ENCODE measurements at regions not wholly inside any gene's neighbourhood (a gene's known extent, or its start where the extent isn't known, plus 50 kb on each side); places are given as distances from the start of the nearest gene placed in this dataset.

- Histone ChIP-seq H3K4me3 (ENCODE audit: low read depth, low read length) (no peak overlapping the region), H3K27me3 (ENCODE audit: control insufficient read depth, insufficient read depth, low read length) (no peaks in the 10 kb centered on the region), H3K36me3 (ENCODE audit: control insufficient read depth, insufficient read depth, low read length) (no peaks in the 10 kb centered on the region)
- TF ChIP-seq CTCF (IDR thresholded peaks at IDR 0.05; ENCODE audit: insufficient read depth, low read depth, low read length): no peak
- DNase-seq (ENCODE audit: low read depth): no peak
- ChIA-PET POLR2A (no interaction called here), CTCF (interaction anchor here (0.8 kb wide), 1 partner anchor 490 kb away, joined by 3 read pairs; no protein-coding TSS in a partner anchor)
Measured at GRCh38 chr6:134436950-134437349, 119.0 kb upstream of the SGK1 start.

- DNase-seq (ENCODE audit: low read depth): peak; percentile 94
- ChIA-PET CTCF (interaction anchor here (0.8 to 1.5 kb wide), 3 partner anchors 10 to 490 kb away, joined by 3 to 4 read pairs (median 3); no protein-coding TSS in a partner anchor), POLR2A (no interaction called here)
- Histone ChIP-seq H3K27me3 (ENCODE audit: control insufficient read depth, insufficient read depth, low read length) (no peaks in the 10 kb centered on the region), H3K4me3 (ENCODE audit: low read depth, low read length) (no peak overlapping the region), H3K36me3 (ENCODE audit: control insufficient read depth, insufficient read depth, low read length) (no peaks in the 10 kb centered on the region)
- no peak for TF ChIP-seq CTCF (IDR thresholded peaks at IDR 0.05; ENCODE audit: insufficient read depth, low read depth, low read length)
Measured at GRCh38 chr6:134436281-134436815, 118.4 kb upstream of the SGK1 start.

- CTCF ChIA-PET: interaction anchor here (0.8 to 1.5 kb wide), 2 partner anchors 10 to 205 kb away, joined by 3 to 4 read pairs; no protein-coding TSS in a partner anchor
- no peak for DNase-seq (ENCODE audit: low read depth)
- no peak overlapping the region for H3K4me3 ChIP-seq (ENCODE audit: low read depth, low read length)
- POLR2A ChIA-PET: no interaction called here
- H3K27me3 ChIP-seq (ENCODE audit: control insufficient read depth, insufficient read depth, low read length): no peaks in the 10 kb centered on the region
- no peaks in the 10 kb centered on the region for H3K36me3 ChIP-seq (ENCODE audit: control insufficient read depth, insufficient read depth, low read length)
- TF ChIP-seq CTCF (IDR thresholded peaks at IDR 0.05; ENCODE audit: insufficient read depth, low read depth, low read length): no peak
Measured at GRCh38 chr6:134435814-134436280, 117.9 kb upstream of the SGK1 start.

GRCh38 chr6:134434019-134434942 is 116.4 kb upstream of the SGK1 start:
- POLR2A ChIA-PET: no interaction called here
- CTCF ChIA-PET: no interaction called here
- H3K4me3 ChIP-seq (ENCODE audit: low read depth, low read length): no peak overlapping the region
- H3K36me3 ChIP-seq (ENCODE audit: control insufficient read depth, insufficient read depth, low read length): no peaks in the 10 kb centered on the region
- no peak for DNase-seq (ENCODE audit: low read depth)
- no peak for TF ChIP-seq CTCF (IDR thresholded peaks at IDR 0.05; ENCODE audit: insufficient read depth, low read depth, low read length)
- no peaks in the 10 kb centered on the region for H3K27me3 ChIP-seq (ENCODE audit: control insufficient read depth, insufficient read depth, low read length)

- Histone ChIP-seq H3K4me3 (ENCODE audit: low read depth, low read length) (no peak overlapping the region), H3K36me3 (ENCODE audit: control insufficient read depth, insufficient read depth, low read length) (no peaks in the 10 kb centered on the region), H3K27me3 (ENCODE audit: control insufficient read depth, insufficient read depth, low read length) (no peaks in the 10 kb centered on the region)
- ChIA-PET POLR2A (no interaction called here), CTCF (interaction anchor here (0.7 kb wide), 1 partner anchor 220 kb away, joined by 3 read pairs; no protein-coding TSS in a partner anchor)
- no peak for TF ChIP-seq CTCF (IDR thresholded peaks at IDR 0.05; ENCODE audit: insufficient read depth, low read depth, low read length)
- DNase-seq (ENCODE audit: low read depth): no peak
Measured at GRCh38 chr6:134432036-134432435, 114.1 kb upstream of the SGK1 start.

Measured in BJ (cell line).